ENCODE measurements at regions not wholly inside any gene's neighbourhood (a gene's known extent, or its start where the extent isn't known, plus 50 kb on each side); places are given as distances from the start of the nearest gene placed in this dataset.

- no peak for TF ChIP-seq EZH2 (IDR thresholded peaks at IDR 0.05; ENCODE audit: borderline replicate concordance, low read depth, low read length, severe bottlenecking)
- no peak for TF ChIP-seq MAX (IDR thresholded peaks at IDR 0.05; ENCODE audit: insufficient read depth, insufficient read length)
- no peak for TF ChIP-seq CTCF (IDR thresholded peaks at IDR 0.05; ENCODE audit: extremely low read depth in 1 of 2, insufficient read depth in 1 of 2, low read depth in 1 of 2, low read length in 2 of 2)
- TF ChIP-seq POLR2A (IDR thresholded peaks at IDR 0.05; ENCODE audit: low read depth, low read length): no peak
- TF ChIP-seq POLR2AphosphoS5 (IDR thresholded peaks at IDR 0.05; ENCODE audit: insufficient read depth, low read depth, low read length): no peak
These were observed 50.6 kb upstream of the ZC3H12A start for GRCh38 chr1:37423810-37424209.

All from endothelial cell of umbilical vein (primary cell).